ENCODE measurements at regions not wholly inside any gene's neighbourhood (a gene's known extent, or its start where the extent isn't known, plus 50 kb on each side); places are given as distances from the start of the nearest gene placed in this dataset.

GRCh38 chr17:70622368-70623260 is 453.3 kb downstream of the KCNJ2 start:
- TF ChIP-seq POLR2A (IDR thresholded peaks at IDR 0.05; ENCODE audit: low read depth, low read length) (no peak), POLR2AphosphoS5 (IDR thresholded peaks at IDR 0.05; ENCODE audit: low read depth, low read length) (no peak), TAF1 (IDR thresholded peaks at IDR 0.05; ENCODE audit: low read depth, low read length) (no peak), PAX5 (IDR thresholded peaks at IDR 0.05; ENCODE audit: insufficient read depth, low read length, severe bottlenecking) (no peak), SPI1 (IDR thresholded peaks at IDR 0.05; ENCODE audit: low read depth, low read length) (peak; percentile 39; the same call in 1 of the 2 replicates)
